ENCODE measurements at regions not wholly inside any gene's neighbourhood (a gene's known extent, or its start where the extent isn't known, plus 50 kb on each side); places are given as distances from the start of the nearest gene placed in this dataset.

DNA sequence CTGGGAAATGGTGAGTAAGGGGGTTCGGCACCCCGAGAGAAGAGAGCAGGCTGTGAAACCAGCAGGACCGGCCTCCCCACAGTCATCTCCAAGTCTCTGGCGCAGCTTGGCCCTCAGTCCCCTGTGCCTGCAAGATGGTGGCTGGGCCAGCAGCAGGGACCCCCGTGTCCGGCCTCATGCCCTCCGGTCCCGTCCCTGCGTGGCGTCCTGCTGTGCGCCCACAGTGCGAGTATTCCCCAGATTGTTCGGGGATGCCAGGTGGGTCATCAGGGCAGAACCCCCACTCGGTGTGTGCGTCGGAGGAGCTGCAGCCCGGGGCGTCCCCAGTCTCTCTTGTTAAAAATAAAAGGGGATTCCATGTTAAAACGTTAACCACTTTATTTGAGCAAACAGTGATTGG lies 216.9 kb upstream of the ALG10B start:
- Mint-ChIP-seq H3K27ac (no peak overlapping the region), H3K4me1 (no peaks in the 10 kb centered on the region), H3K36me3 (ENCODE audit: low read depth) (peaks cover 4% of the 10 kb centered on the region), H3K4me3 (no peak overlapping the region), H3K9me3 (peaks cover 31% of the 10 kb centered on the region), H3K27me3 (ENCODE audit: low read depth) (no peaks in the 10 kb centered on the region)
- TF ChIP-seq, protein P1, sequence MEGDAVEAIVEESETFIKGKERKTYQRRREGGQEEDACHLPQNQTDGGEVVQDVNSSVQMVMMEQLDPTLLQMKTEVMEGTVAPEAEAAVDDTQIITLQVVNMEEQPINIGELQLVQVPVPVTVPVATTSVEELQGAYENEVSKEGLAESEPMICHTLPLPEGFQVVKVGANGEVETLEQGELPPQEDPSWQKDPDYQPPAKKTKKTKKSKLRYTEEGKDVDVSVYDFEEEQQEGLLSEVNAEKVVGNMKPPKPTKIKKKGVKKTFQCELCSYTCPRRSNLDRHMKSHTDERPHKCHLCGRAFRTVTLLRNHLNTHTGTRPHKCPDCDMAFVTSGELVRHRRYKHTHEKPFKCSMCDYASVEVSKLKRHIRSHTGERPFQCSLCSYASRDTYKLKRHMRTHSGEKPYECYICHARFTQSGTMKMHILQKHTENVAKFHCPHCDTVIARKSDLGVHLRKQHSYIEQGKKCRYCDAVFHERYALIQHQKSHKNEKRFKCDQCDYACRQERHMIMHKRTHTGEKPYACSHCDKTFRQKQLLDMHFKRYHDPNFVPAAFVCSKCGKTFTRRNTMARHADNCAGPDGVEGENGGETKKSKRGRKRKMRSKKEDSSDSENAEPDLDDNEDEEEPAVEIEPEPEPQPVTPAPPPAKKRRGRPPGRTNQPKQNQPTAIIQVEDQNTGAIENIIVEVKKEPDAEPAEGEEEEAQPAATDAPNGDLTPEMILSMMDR (IDR thresholded peaks at IDR 0.05; ENCODE audit: unreplicated experiment in 3 of 3), result no peak

DNA sequence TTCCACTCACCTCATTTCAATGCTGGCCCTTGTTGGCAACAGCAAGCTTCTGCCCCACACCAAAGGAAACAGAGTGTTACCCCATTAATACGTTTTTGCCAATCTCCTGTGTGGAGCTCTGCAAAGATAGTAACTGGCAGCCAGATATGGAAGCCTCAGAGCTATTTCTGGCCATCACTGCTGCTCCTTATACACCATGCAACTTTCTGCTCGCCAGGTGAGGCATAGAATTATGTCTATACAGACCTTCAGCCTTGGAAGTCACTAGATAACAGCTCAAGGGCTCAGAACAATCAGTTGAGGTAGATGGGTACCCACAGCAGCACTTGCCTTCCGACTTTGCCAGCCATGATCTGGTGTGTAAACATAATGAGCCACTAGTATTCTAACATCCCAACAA lies 214.8 kb upstream of the ALG10B start:
- peaks cover 41% of the 10 kb centered on the region for H3K9me3 Mint-ChIP-seq
- TF ChIP-seq, protein P1 (IDR thresholded peaks at IDR 0.05; ENCODE audit: unreplicated experiment in 3 of 3), result no peak
- H3K4me1 Mint-ChIP-seq, result no peaks in the 10 kb centered on the region
- no peak overlapping the region for H3K4me3 Mint-ChIP-seq
- peaks cover 4% of the 10 kb centered on the region for H3K36me3 Mint-ChIP-seq (ENCODE audit: low read depth)
- no peak overlapping the region for H3K27ac Mint-ChIP-seq
- H3K27me3 Mint-ChIP-seq (ENCODE audit: low read depth), result no peaks in the 10 kb centered on the region

DNA sequence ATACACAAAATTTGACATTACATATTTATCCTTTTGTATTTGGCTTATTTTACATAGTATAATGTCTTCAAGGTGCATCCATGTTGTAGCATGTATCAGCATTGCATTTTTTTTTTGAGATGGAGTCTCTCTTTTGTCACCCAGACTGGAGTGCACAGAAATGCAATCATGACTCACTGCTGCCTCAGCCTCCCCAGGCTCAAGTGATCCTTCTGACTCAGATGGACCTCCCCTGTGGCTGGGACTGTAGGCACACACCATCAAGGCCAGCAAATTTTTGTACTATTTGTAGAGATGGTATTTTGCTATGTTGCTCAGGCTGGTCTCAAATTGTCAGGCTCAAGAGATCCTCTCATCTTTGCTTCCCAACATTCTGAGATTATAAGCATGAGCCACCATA lies 214.4 kb upstream of the ALG10B start:
- no peak overlapping the region for H3K4me3 Mint-ChIP-seq
- peaks cover 4% of the 10 kb centered on the region for H3K36me3 Mint-ChIP-seq (ENCODE audit: low read depth)
- H3K9me3 Mint-ChIP-seq, result peaks cover 41% of the 10 kb centered on the region
- H3K27ac Mint-ChIP-seq, result no peak overlapping the region
- no peaks in the 10 kb centered on the region for H3K27me3 Mint-ChIP-seq (ENCODE audit: low read depth)
- H3K4me1 Mint-ChIP-seq, result no peaks in the 10 kb centered on the region
- TF ChIP-seq, protein P1 (IDR thresholded peaks at IDR 0.05; ENCODE audit: unreplicated experiment in 3 of 3), result no peak

DNA sequence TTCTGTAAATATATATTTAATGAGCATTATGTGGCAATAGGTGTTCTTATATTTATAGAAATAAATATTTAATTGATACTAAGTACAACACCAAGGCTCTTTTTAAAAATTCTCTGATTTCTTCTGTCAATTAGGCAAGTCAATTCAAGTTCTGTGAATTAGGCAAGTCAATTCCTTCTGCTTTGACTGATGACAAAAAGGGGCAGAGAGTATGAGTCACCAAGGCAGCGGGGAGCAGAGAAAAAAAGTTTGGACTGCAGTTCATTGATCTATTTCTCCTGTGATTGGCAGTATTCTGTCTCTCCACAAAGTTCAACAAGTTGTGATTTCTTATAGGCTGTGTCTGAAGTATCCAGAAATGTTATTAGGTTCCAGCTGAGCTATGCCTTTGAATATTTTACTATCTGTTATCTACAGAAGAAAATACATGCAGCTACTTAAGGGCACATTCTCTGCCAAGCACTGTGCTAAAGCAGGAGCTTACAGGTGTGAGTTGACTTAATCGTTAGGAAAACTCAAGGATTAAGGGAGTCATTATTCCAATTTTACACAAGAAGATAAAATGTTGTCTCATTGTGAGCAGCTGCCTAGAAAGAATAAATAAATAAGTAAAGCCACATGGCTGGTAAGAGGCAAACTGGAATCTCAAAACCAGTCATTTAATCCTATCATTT lies 206.4 kb upstream of the ALG10B start:
- H3K27ac Mint-ChIP-seq, result no peak overlapping the region
- H3K9me3 Mint-ChIP-seq, result peaks cover 45% of the 10 kb centered on the region
- TF ChIP-seq, protein P1 (IDR thresholded peaks at IDR 0.05; ENCODE audit: unreplicated experiment in 3 of 3), result no peak
- no peaks in the 10 kb centered on the region for H3K36me3 Mint-ChIP-seq (ENCODE audit: low read depth)
- no peaks in the 10 kb centered on the region for H3K4me1 Mint-ChIP-seq
- no peak overlapping the region for H3K4me3 Mint-ChIP-seq
- no peaks in the 10 kb centered on the region for H3K27me3 Mint-ChIP-seq (ENCODE audit: low read depth)

DNA sequence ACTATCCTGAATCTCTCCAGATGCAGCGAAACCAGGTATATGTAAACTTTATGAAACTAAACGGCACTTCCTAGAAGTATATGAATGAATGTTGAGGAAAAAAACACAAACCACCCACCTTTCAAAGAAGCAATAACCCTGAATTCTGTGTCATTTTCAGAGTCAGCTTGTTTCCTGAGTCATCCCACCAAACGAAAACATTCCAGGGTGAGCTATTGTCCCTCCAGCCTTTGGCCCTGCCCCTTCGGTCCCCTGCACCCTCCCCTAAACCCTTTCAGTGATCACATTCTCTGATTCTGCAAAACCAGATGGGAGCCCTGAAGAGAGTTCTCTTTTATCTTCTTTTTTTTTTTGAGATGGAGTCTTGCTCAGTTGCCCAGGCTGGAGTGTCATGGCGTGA lies 202.6 kb upstream of the ALG10B start:
- Mint-ChIP-seq H3K4me3 (no peak overlapping the region), H3K36me3 (ENCODE audit: low read depth) (peaks cover 5% of the 10 kb centered on the region), H3K27me3 (ENCODE audit: low read depth) (no peaks in the 10 kb centered on the region), H3K4me1 (no peaks in the 10 kb centered on the region), H3K9me3 (peaks cover 61% of the 10 kb centered on the region), H3K27ac (no peak overlapping the region)
- TF ChIP-seq, protein P1 (IDR thresholded peaks at IDR 0.05; ENCODE audit: unreplicated experiment in 3 of 3), result no peak

DNA sequence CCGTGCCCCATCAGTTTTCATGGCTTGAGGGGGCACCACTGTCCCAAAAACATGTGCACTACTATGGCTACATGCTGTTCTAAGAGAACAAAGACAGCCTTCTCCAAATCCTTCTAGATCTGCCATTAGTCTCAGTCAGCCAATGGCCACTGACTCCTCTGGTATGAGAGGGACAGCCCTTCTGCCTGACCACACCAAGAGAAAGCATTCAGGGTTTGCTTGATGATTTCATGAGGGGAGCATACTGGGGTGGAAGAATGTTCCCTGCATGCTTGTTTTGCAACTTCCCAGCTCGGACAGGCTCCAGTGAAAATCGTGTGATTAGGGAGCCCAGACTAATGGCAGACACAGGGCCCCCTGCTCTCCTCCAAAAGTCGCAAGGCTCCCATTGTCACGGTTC lies 199.6 kb upstream of the ALG10B start:
- H3K36me3 Mint-ChIP-seq (ENCODE audit: low read depth), result peaks cover 5% of the 10 kb centered on the region
- H3K9me3 Mint-ChIP-seq, result peaks cover 71% of the 10 kb centered on the region
- H3K4me3 Mint-ChIP-seq, result no peak overlapping the region
- no peaks in the 10 kb centered on the region for H3K27me3 Mint-ChIP-seq (ENCODE audit: low read depth)
- TF ChIP-seq, protein P1 (IDR thresholded peaks at IDR 0.05; ENCODE audit: unreplicated experiment in 3 of 3), result no peak
- no peaks in the 10 kb centered on the region for H3K4me1 Mint-ChIP-seq
- H3K27ac Mint-ChIP-seq, result no peak overlapping the region

All from nephron (organoid).